Left ventricle myocardium inferior (tissue), 1 donor: ENCODE measurements at regions not wholly inside any gene's neighbourhood (a gene's known extent, or its start where the extent isn't known, plus 50 kb on each side); places are given as distances from the start of the nearest gene placed in this dataset.

Experiments
- DNase-seq: peaks from one replicate; pipeline ENCODE4 v3.0.0-alpha.2; 2020
- H3K27ac ChIP-seq: fragments of 200-600 bp; replicated peaks from 2 replicates; pipeline ENCODE4 v1.8.0; 2021
- H3K27me3 ChIP-seq: fragments of 200-600 bp; 2 replicates; pipeline ENCODE4 v1.8.0; 2021; ENCODE audit warnings: low read depth
- H3K36me3 ChIP-seq: fragments of 200-600 bp; 2 replicates; pipeline ENCODE4 v1.8.0; 2021
- H3K4me1 ChIP-seq: fragments of 200-600 bp; 2 replicates; pipeline ENCODE4 v1.8.0; 2021
- H3K4me3 ChIP-seq: fragments of 200-600 bp; 2 replicates; pipeline ENCODE4 v1.8.0; 2021; ENCODE audit warnings: mild to moderate bottlenecking, moderate library complexity
- H3K9me3 ChIP-seq: fragments of 200-600 bp; replicated peaks from 2 replicates; pipeline ENCODE4 v1.8.0; 2021
- intact Hi-C: fragments of 100-400 bp; cut with micrococcal nuclease; formaldehyde crosslinking; loops from one replicate; pipeline ENCODE4 v1.11.0; 2022
- TF ChIP-seq, protein P1 (sequence below): fragments of 200-600 bp; IDR thresholded peaks from 2 replicates; pipeline ENCODE4 v1.8.0; 2021; ENCODE audit warnings: antibody characterized with exemption, mild to moderate bottlenecking, borderline replicate concordance
- donor health status: DM: no; HTN: yes; CAD: no; lungs with severe emphysema.

DNA sequence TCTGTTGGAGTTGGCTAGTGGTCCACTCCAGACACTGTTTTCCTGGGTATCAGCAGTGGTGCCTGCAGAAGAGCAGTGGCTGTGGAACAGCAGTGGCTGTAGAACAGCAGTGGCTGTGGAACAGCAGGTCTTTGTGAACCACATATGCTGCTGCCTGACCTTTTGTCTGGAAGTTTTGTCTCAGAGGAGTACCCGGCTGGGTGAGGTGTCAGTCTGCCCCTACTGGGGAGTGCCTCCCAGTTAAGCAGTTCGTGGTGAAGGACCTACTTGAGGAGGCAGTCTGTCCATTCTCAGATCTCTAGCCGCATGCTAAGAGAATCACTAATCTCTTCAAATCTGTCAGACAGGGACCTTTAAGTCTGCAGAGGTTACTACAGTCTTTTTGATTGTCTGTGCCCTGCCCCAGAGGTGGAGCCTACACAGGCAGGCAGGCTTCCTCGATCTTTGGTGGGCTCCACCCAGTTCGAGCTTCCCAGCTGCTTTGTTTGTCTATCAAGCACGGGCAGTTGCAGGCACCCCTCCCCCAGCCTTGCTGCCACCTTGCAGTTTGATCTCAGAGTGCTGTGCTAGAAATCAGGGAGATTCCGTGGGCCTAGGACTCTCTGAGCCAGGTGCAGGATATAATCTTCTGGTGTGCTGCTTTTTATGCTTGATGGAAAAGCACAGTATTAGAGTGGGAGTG is 89.1 kb upstream of the TRIM48 start:
- Histone ChIP-seq H3K4me1 (no peaks in the 10 kb centered on the region), H3K4me3 (no peak overlapping the region), H3K9me3 (peaks cover 96% of the 10 kb centered on the region), H3K27me3 (no peaks in the 10 kb centered on the region), H3K36me3 (no peaks in the 10 kb centered on the region), H3K27ac (no peak overlapping the region)
- intact Hi-C loops = no loop called here
- TF ChIP-seq, protein P1, sequence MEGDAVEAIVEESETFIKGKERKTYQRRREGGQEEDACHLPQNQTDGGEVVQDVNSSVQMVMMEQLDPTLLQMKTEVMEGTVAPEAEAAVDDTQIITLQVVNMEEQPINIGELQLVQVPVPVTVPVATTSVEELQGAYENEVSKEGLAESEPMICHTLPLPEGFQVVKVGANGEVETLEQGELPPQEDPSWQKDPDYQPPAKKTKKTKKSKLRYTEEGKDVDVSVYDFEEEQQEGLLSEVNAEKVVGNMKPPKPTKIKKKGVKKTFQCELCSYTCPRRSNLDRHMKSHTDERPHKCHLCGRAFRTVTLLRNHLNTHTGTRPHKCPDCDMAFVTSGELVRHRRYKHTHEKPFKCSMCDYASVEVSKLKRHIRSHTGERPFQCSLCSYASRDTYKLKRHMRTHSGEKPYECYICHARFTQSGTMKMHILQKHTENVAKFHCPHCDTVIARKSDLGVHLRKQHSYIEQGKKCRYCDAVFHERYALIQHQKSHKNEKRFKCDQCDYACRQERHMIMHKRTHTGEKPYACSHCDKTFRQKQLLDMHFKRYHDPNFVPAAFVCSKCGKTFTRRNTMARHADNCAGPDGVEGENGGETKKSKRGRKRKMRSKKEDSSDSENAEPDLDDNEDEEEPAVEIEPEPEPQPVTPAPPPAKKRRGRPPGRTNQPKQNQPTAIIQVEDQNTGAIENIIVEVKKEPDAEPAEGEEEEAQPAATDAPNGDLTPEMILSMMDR = no peak
- DNase-seq = no peak
